DOHH2 (cell line): ENCODE measurements at regions not wholly inside any gene's neighbourhood (a gene's known extent, or its start where the extent isn't known, plus 50 kb on each side); places are given as distances from the start of the nearest gene placed in this dataset.

Experiments
- EZH2phosphoT487 ChIP-seq: fragments of 200-600 bp; sonication (generic); IDR thresholded peaks from 2 replicates; pipeline ENCODE4 v1.6.1; 2017; ENCODE audit warnings: borderline replicate concordance, mild to moderate bottlenecking, antibody characterized with exemption, low read length, moderate library complexity, mixed read lengths
- TF ChIP-seq, protein P1 (sequence below): fragments of 200-600 bp; sonication (generic); IDR thresholded peaks from one replicate; pipeline ENCODE4 v1.5.1; 2014; ENCODE audit warnings: antibody characterized with exemption, mild to moderate bottlenecking, low read depth, low read length; ENCODE audit not compliant: poor library complexity, severe bottlenecking

DNA sequence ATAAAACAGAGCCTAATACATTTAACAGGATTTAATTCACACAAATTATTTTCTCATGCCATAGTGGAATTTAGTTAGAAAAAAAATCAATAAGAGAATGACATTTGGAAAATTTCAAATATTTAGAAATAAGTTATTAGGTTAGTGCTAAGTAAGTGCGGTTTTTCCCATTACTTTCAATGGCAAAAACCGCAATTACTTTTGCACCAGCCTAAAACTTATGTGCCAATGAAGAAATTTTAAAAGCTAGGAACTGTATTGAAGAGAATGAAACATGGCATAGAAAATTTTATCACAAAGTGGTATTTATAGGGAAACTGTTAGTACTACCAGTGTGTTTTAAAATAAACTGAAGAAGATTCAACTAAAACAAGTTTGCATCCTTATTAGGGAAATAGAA lies 228.3 kb upstream of the FKBP1C start:
- TF ChIP-seq, protein P1, sequence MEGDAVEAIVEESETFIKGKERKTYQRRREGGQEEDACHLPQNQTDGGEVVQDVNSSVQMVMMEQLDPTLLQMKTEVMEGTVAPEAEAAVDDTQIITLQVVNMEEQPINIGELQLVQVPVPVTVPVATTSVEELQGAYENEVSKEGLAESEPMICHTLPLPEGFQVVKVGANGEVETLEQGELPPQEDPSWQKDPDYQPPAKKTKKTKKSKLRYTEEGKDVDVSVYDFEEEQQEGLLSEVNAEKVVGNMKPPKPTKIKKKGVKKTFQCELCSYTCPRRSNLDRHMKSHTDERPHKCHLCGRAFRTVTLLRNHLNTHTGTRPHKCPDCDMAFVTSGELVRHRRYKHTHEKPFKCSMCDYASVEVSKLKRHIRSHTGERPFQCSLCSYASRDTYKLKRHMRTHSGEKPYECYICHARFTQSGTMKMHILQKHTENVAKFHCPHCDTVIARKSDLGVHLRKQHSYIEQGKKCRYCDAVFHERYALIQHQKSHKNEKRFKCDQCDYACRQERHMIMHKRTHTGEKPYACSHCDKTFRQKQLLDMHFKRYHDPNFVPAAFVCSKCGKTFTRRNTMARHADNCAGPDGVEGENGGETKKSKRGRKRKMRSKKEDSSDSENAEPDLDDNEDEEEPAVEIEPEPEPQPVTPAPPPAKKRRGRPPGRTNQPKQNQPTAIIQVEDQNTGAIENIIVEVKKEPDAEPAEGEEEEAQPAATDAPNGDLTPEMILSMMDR = no peak
- TF ChIP-seq EZH2phosphoT487 = no peak
